GM12878 (cell line): ENCODE measurements at regions not wholly inside any gene's neighbourhood (a gene's known extent, or its start where the extent isn't known, plus 50 kb on each side); places are given as distances from the start of the nearest gene placed in this dataset.

Source experiments
- ATAC-seq: fragments of 200-7000 bp; cut with Tn5 transposase; 3 replicates; pipeline ENCODE4 v1.9.1; 2020; ENCODE audit warnings: mild to moderate bottlenecking, moderate library complexity
- BruUV-seq: library from RNA; stranded (reverse); fragments of 400-500 nt; replicated peaks from 2 replicates; lab custom pipeline; 2021; lab: Mats Ljungman, UMichigan
- CTCF ChIA-PET: fragments of 300-600 bp; sonication (Branson Sonifier 250); formaldehyde crosslinking; extraction: SDS; loops from one replicate; lab custom pipeline; 2021; ENCODE audit warnings: inconsistent platforms; lab: Yijun Ruan, JAX
- POLR2A ChIA-PET: fragments of 350-600 bp; formaldehyde crosslinking; extraction: SDS; loops from one replicate; lab custom pipeline; 2021; ENCODE audit warnings: inconsistent platforms; lab: Charles Lee
- RAD21 ChIA-PET: fragments of 300-600 bp; sonication (Branson Sonifier 250); formaldehyde crosslinking; loops from one replicate; lab custom pipeline; 2023; ENCODE audit warnings: antibody characterized with exemption; ENCODE audit not compliant: unreplicated experiment; lab: Charles Lee
- SMC1A ChIA-PET: fragments of 300-600 bp; sonication (Branson Sonifier 250); formaldehyde crosslinking; loops from one replicate; lab custom pipeline; 2023; ENCODE audit not compliant: unreplicated experiment, uncharacterized antibody; lab: Charles Lee
- DNase-seq: peaks from one replicate; pipeline ENCODE4 v3.0.0-alpha.2; 2011; ENCODE audit warnings: low read depth, low spot score
- FAIRE-seq: peaks from 3 replicates; lab custom pipeline; 2011; peaks lifted over from hg19 to GRCh38; lab: Jason Lieb, UNC
- H2AFZ ChIP-seq: 2 replicates; pipeline ENCODE4 v1.6.0; 2011; ENCODE audit warnings: low read depth, low read length, control low read depth; ENCODE audit not compliant: control insufficient read depth
- H3K27ac ChIP-seq: 2 replicates; pipeline ENCODE4 v1.5.1; 2011; ENCODE audit warnings: control low read depth; ENCODE audit not compliant: control insufficient read depth, insufficient read depth
- H3K27me3 ChIP-seq, 2 experiments: replicated peaks in 1 of 2; 2 replicates each; pipeline versions ENCODE4 v1.6.0 to v1.6.1; 2011; ENCODE audit warnings: low read length in 1 of 2; ENCODE audit not compliant: control insufficient read depth in 2 of 2, insufficient read depth in 2 of 2
- H3K36me3 ChIP-seq, 2 experiments: 2 replicates each; pipeline ENCODE4 v1.5.1; 2011; ENCODE audit warnings: low read length in 1 of 2; ENCODE audit not compliant: control insufficient read depth in 2 of 2, insufficient read depth in 2 of 2
- H3K4me1 ChIP-seq: 2 replicates; pipeline ENCODE4 v1.6.1; 2011; ENCODE audit warnings: mild to moderate bottlenecking, low read length, moderate library complexity, mixed read lengths; ENCODE audit not compliant: control insufficient read depth, insufficient read depth
- H3K4me2 ChIP-seq: 2 replicates; pipeline ENCODE4 v1.6.0; 2011; ENCODE audit warnings: control low read depth; ENCODE audit not compliant: control insufficient read depth, insufficient read depth
- H3K4me3 ChIP-seq: fragments of 200-600 bp; sonication (generic); 2 replicates; pipeline ENCODE4 v1.5.1; 2016
- H3K79me2 ChIP-seq: 2 replicates; pipeline ENCODE4 v1.6.0; 2011; ENCODE audit warnings: low read length; ENCODE audit not compliant: control insufficient read depth, insufficient read depth
- H3K9ac ChIP-seq: 2 replicates; pipeline ENCODE4 v1.8.0; 2011; ENCODE audit warnings: low read length, control low read depth, mixed read lengths; ENCODE audit not compliant: control insufficient read depth, insufficient read depth
- H3K9me3 ChIP-seq: replicated peaks from 3 replicates; pipeline ENCODE4 v1.5.1; 2011; ENCODE audit warnings: mild to moderate bottlenecking, low read length; ENCODE audit not compliant: control insufficient read depth, insufficient read depth
- H4K20me1 ChIP-seq: 2 replicates; pipeline ENCODE4 v1.6.0; 2011; ENCODE audit not compliant: control insufficient read depth, insufficient read depth
- BCL11A ChIP-seq: IDR thresholded peaks from 2 replicates; pipeline ENCODE4 v1.6.1; 2011; ENCODE audit warnings: low read depth, low read length
- CREM ChIP-seq: IDR thresholded peaks from 2 replicates; pipeline ENCODE4 v1.6.1; 2014; ENCODE audit warnings: antibody characterized with exemption, low read depth
- EGR1 ChIP-seq, 2 experiments: IDR thresholded peaks; 1 replicate in 1 of 2; 2 replicates in 1 of 2; pipeline ENCODE4 v1.6.1; 2011 to 2012; ENCODE audit warnings: low read depth in 2 of 2, low read length in 2 of 2, borderline replicate concordance in 1 of 2, mild to moderate bottlenecking in 1 of 2, moderate library complexity in 1 of 2
- ESRRA ChIP-seq: IDR thresholded peaks from 2 replicates; pipeline ENCODE4 v1.6.1; 2012; ENCODE audit warnings: mild to moderate bottlenecking, low read length, improper control_type of control experiment
- HDAC2 ChIP-seq: fragments of 200-600 bp; sonication (generic); IDR thresholded peaks from 2 replicates; pipeline ENCODE4 v1.6.1; 2017
- IKZF2 ChIP-seq, 2 experiments: fragments of 450-650 bp; IDR thresholded peaks; 2 replicates each; pipeline ENCODE4 v1.6.1; 2017; ENCODE audit warnings: mild to moderate bottlenecking in 2 of 2, moderate library complexity in 2 of 2
- MEF2B ChIP-seq: fragments of 450-650 bp; IDR thresholded peaks from 2 replicates; pipeline ENCODE4 v1.6.1; 2018; ENCODE audit warnings: mild to moderate bottlenecking, moderate library complexity; ENCODE audit not compliant: partially characterized antibody, poor library complexity, severe bottlenecking
- MYB ChIP-seq: fragments of 150-350 bp; IDR thresholded peaks from 2 replicates; pipeline ENCODE4 v1.6.1; 2014; ENCODE audit warnings: mild to moderate bottlenecking, low read depth, low read length, borderline replicate concordance
- NR2F1 ChIP-seq: fragments of 450-650 bp; conservative IDR thresholded peaks from 2 replicates; pipeline ENCODE4 v1.6.1; 2017; ENCODE audit warnings: mild to moderate bottlenecking
- RBBP5 ChIP-seq: fragments of 200-600 bp; sonication (generic); conservative IDR thresholded peaks from 2 replicates; pipeline ENCODE4 v1.6.1; 2016
- SMAD1 ChIP-seq: fragments of 450-650 bp; IDR thresholded peaks from 2 replicates; pipeline ENCODE4 v1.6.1; 2018; ENCODE audit warnings: mild to moderate bottlenecking, low read depth; ENCODE audit not compliant: partially characterized antibody
- SMAD5 ChIP-seq: IDR thresholded peaks from 2 replicates; pipeline ENCODE4 v1.6.1; 2016; ENCODE audit warnings: antibody characterized with exemption, low read depth
- SPI1 ChIP-seq: IDR thresholded peaks from 2 replicates; pipeline ENCODE4 v1.6.1; 2011; ENCODE audit warnings: low read depth, mild to moderate bottlenecking, low read length, moderate library complexity, borderline replicate concordance; ENCODE audit not compliant: insufficient read depth
- SREBF2 ChIP-seq: IDR thresholded peaks from 2 replicates; pipeline ENCODE4 v1.6.1; 2012; ENCODE audit warnings: mild to moderate bottlenecking, low read length
- SRF ChIP-seq, 2 experiments: IDR thresholded peaks; 2 replicates each; pipeline ENCODE4 v1.6.1; 2011; ENCODE audit warnings: low read depth in 2 of 2, low read length in 2 of 2, mild to moderate bottlenecking in 1 of 2, moderate library complexity in 1 of 2
- TAF1 ChIP-seq: IDR thresholded peaks from 2 replicates; pipeline ENCODE4 v1.6.1; 2011; ENCODE audit warnings: mild to moderate bottlenecking, low read depth, low read length, borderline replicate concordance
- TARDBP ChIP-seq: IDR thresholded peaks from 2 replicates; pipeline ENCODE4 v1.6.1; 2016; ENCODE audit warnings: borderline replicate concordance
- WRNIP1 ChIP-seq: IDR thresholded peaks from 2 replicates; pipeline ENCODE4 v1.6.1; 2011; ENCODE audit warnings: low read depth, low read length, improper control_type of control experiment, borderline replicate concordance
- YBX1 ChIP-seq: fragments of 450-650 bp; IDR thresholded peaks from 2 replicates; pipeline ENCODE4 v1.6.1; 2016; ENCODE audit warnings: antibody characterized with exemption
- YY1 ChIP-seq: IDR thresholded peaks from 2 replicates; pipeline ENCODE4 v1.6.1; 2011; ENCODE audit warnings: low read depth, mild to moderate bottlenecking, low read length
- WGBS: methylation state at CpG from one replicate; pipeline ENCODE4 v1.1.6; 2016; ENCODE audit warnings: low lambda C conversion rate; ENCODE audit not compliant: insufficient replicate concordance, insufficient coverage; ENCODE audit errors: missing lambda C conversion rate; 5-methylcytosine and 5-hydroxymethylcytosine counted together
- in situ Hi-C: fragments of 300-500 bp; cut with MboI; formaldehyde crosslinking; loops from 9 replicates; pipeline ENCODE4 v1.14.3; 2018; ENCODE audit warnings: mixed read lengths
- intact Hi-C: fragments of 100-400 bp; cut with micrococcal nuclease; formaldehyde crosslinking; loops from one replicate; pipeline ENCODE4 v1.14.2; 2022; ENCODE audit not compliant: unreplicated experiment
- TF ChIP-seq, protein P1 (sequence below): IDR thresholded peaks from 2 replicates; pipeline ENCODE4 v1.6.1; 2012; ENCODE audit warnings: low read depth, low read length, improper control_type of control experiment
- TF ChIP-seq, protein P2 (sequence below): fragments of 450-650 bp; IDR thresholded peaks from 2 replicates; pipeline ENCODE4 v1.6.1; 2017; ENCODE audit warnings: low read depth, mild to moderate bottlenecking, moderate library complexity
- TF ChIP-seq, protein P3 (sequence below): IDR thresholded peaks from 2 replicates; pipeline ENCODE4 v1.6.1; 2012; ENCODE audit warnings: low read depth, low read length, improper control_type of control experiment
- TF ChIP-seq, protein P4 (sequence below): IDR thresholded peaks from 2 replicates; pipeline ENCODE4 v1.6.1; 2011; ENCODE audit warnings: mild to moderate bottlenecking, low read depth, low read length, moderate library complexity; ENCODE audit not compliant: insufficient replicate concordance

DNA sequence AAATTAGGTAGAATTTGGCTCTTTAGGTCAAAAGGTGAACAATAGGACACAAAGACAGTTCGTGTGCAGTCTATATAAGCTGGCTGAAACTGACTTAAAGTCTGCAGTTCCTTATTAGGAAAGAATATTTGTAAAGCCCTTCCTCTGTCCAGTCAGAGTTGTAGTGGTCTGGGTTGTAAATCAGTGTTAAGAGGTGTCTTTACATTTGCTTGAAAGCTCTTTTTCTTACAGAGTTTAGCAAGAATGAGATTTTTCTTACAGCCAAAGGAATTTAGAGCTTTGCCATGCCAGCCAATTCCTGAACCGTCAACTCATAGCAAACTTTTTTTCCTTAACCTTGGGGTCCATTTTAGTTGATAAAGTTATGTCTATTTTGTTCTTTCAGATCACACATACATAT is 786.1 kb upstream of the CTNND2 start (continued):
- TF ChIP-seq WRNIP1 (no peak), TARDBP (no peak)
- TF ChIP-seq, protein P1, sequence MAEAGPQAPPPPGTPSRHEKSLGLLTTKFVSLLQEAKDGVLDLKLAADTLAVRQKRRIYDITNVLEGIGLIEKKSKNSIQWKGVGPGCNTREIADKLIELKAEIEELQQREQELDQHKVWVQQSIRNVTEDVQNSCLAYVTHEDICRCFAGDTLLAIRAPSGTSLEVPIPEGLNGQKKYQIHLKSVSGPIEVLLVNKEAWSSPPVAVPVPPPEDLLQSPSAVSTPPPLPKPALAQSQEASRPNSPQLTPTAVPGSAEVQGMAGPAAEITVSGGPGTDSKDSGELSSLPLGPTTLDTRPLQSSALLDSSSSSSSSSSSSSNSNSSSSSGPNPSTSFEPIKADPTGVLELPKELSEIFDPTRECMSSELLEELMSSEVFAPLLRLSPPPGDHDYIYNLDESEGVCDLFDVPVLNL = no peak
- TF ChIP-seq, protein P2, sequence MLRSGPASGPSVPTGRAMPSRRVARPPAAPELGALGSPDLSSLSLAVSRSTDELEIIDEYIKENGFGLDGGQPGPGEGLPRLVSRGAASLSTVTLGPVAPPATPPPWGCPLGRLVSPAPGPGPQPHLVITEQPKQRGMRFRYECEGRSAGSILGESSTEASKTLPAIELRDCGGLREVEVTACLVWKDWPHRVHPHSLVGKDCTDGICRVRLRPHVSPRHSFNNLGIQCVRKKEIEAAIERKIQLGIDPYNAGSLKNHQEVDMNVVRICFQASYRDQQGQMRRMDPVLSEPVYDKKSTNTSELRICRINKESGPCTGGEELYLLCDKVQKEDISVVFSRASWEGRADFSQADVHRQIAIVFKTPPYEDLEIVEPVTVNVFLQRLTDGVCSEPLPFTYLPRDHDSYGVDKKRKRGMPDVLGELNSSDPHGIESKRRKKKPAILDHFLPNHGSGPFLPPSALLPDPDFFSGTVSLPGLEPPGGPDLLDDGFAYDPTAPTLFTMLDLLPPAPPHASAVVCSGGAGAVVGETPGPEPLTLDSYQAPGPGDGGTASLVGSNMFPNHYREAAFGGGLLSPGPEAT = no peak

DNA sequence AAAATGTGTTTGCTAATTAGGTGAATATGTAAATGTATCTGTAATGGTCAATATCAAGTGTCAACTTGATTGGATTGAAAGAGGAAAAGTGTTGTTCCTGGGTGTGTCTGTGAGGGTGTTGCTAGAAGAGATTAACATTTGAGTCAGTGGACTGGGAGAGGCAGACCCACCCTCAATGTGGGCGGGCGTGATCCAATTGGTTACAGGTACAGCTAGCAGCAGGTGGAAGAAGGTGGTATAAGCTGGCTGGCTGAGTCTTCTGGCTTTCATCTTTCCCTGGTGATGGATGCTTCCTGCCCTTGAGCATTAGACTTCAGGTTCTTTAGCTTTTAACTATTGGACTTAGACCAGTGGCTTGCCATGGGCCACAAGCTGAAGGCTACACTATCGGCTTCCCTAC is 779.0 kb upstream of the CTNND2 start:
- in situ Hi-C loops (no loop called here), intact Hi-C loops (no loop called here)
- Histone ChIP-seq H3K4me1 (no peaks in the 10 kb centered on the region), H3K4me2 (no peak overlapping the region), H3K4me3 (no peak overlapping the region), H3K27ac (no peak overlapping the region), H3K9me3 (no peaks in the 10 kb centered on the region), H3K27me3 (no peaks in the 10 kb centered on the region), H2AFZ (no peak overlapping the region), H3K36me3 (no peaks in the 10 kb centered on the region), H4K20me1 (no peaks in the 10 kb centered on the region), H3K9ac (no peak overlapping the region), H3K79me2 (no peaks in the 10 kb centered on the region)
- 36% methylated on average over 3 of the region's 3 CpGs for WGBS
- no TSS peak for BruUV-seq
- ChIA-PET SMC1A (no interaction called here), CTCF (no interaction called here), POLR2A (no interaction called here), RAD21 (no interaction called here)
- no peak for FAIRE-seq
- no peak for ATAC-seq
- TF ChIP-seq SREBF2 (no peak), BCL11A (no peak), SPI1 (no peak), YY1 (no peak), MEF2B (no peak), MYB (no peak), HDAC2 (no peak), CREM (no peak), IKZF2 (IDR thresholded peaks at IDR 0.05) (no peak), YBX1 (no peak), RBBP5 (no peak), EGR1 (IDR thresholded peaks at IDR 0.05; ENCODE audit: borderline replicate concordance in 1 of 2, low read depth in 2 of 2, low read length in 2 of 2) (no peak), NR2F1 (no peak), SMAD1 (no peak), SRF (IDR thresholded peaks at IDR 0.05; ENCODE audit: low read depth in 2 of 2, low read length in 2 of 2) (no peak), ESRRA (no peak), SMAD5 (no peak), TAF1 (no peak)
- TF ChIP-seq, protein P3, sequence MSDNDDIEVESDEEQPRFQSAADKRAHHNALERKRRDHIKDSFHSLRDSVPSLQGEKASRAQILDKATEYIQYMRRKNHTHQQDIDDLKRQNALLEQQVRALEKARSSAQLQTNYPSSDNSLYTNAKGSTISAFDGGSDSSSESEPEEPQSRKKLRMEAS = no peak
- TF ChIP-seq, protein P4, sequence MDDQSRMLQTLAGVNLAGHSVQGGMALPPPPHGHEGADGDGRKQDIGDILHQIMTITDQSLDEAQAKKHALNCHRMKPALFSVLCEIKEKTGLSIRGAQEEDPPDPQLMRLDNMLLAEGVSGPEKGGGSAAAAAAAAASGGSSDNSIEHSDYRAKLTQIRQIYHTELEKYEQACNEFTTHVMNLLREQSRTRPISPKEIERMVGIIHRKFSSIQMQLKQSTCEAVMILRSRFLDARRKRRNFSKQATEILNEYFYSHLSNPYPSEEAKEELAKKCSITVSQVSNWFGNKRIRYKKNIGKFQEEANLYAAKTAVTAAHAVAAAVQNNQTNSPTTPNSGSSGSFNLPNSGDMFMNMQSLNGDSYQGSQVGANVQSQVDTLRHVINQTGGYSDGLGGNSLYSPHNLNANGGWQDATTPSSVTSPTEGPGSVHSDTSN = no peak
- DNase-seq = no peak
